ENCODE measurements at regions not wholly inside any gene's neighbourhood (a gene's known extent, or its start where the extent isn't known, plus 50 kb on each side); places are given as distances from the start of the nearest gene placed in this dataset.

GRCh38 chr14:61171727-61172126, 109.4 kb downstream of the TMEM30B start (continued):
- TF ChIP-seq CHD7 (IDR thresholded peaks at IDR 0.05; ENCODE audit: insufficient replicate concordance, low read length) (no peak), BRCA1 (IDR thresholded peaks at IDR 0.05; ENCODE audit: low read depth, low read length) (no peak), CBX5 (IDR thresholded peaks at IDR 0.05; ENCODE audit: low read depth, low read length) (no peak), RXRA (IDR thresholded peaks at IDR 0.05; ENCODE audit: insufficient read depth, low read depth, low read length) (no peak), CHD1 (IDR thresholded peaks at IDR 0.05; ENCODE audit: low read depth, low read length) (no peak), CTCF (IDR thresholded peaks at IDR 0.05; ENCODE audit: control extremely low read depth in 1 of 3, insufficient read depth in 1 of 3, low read depth in 1 of 3, low read length in 3 of 3) (no peak)
